ENCODE measurements at regions not wholly inside any gene's neighbourhood (a gene's known extent, or its start where the extent isn't known, plus 50 kb on each side); places are given as distances from the start of the nearest gene placed in this dataset.

DNA sequence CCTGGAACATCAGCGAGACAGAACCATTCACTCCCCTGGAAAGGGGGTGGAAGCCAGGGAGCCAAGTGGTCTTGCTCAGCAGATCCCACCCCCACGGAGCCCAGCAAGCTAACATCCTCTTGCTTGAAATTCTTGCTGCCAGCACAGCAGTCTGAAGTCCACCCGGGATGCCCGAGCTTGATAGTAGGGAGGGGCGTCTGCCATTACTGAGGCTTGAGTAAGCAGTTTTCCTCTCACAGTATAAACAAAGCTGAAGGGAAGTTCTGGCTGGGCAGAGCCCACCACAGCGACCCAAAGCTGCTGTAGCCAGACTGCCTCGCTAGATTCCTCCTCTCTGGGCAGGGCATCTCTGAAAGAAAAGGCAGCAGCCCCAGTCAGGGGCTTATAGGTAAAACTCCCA, 764.8 kb upstream of the LUZP2 start:
- no peak for TF ChIP-seq EZH2 (IDR thresholded peaks at IDR 0.05; ENCODE audit: insufficient read depth, low read length)
- TF ChIP-seq, protein P1, sequence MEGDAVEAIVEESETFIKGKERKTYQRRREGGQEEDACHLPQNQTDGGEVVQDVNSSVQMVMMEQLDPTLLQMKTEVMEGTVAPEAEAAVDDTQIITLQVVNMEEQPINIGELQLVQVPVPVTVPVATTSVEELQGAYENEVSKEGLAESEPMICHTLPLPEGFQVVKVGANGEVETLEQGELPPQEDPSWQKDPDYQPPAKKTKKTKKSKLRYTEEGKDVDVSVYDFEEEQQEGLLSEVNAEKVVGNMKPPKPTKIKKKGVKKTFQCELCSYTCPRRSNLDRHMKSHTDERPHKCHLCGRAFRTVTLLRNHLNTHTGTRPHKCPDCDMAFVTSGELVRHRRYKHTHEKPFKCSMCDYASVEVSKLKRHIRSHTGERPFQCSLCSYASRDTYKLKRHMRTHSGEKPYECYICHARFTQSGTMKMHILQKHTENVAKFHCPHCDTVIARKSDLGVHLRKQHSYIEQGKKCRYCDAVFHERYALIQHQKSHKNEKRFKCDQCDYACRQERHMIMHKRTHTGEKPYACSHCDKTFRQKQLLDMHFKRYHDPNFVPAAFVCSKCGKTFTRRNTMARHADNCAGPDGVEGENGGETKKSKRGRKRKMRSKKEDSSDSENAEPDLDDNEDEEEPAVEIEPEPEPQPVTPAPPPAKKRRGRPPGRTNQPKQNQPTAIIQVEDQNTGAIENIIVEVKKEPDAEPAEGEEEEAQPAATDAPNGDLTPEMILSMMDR (IDR thresholded peaks at IDR 0.05; ENCODE audit: insufficient read depth, low read depth, low read length) = no peak
- peak overlapping the region; percentile 13 for H3K27ac ChIP-seq (ENCODE audit: low read depth, low read length)
- no peak overlapping the region for H3K4me3 Mint-ChIP-seq (ENCODE audit: unreplicated experiment)
- no peaks in the 10 kb centered on the region for H3K9me3 ChIP-seq (ENCODE audit: insufficient read depth, low read depth, low read length)
- DNase-seq (ENCODE audit: low read depth) = peak; percentile 47
- no peaks in the 10 kb centered on the region for H3K79me2 ChIP-seq (ENCODE audit: insufficient read depth, low read length)
- H3K27ac Mint-ChIP-seq (ENCODE audit: unreplicated experiment) = peak overlapping the region; percentile 76
- H3K9me3 Mint-ChIP-seq (ENCODE audit: unreplicated experiment) = peaks cover 14% of the 10 kb centered on the region
- no peaks in the 10 kb centered on the region for H3K27me3 ChIP-seq (ENCODE audit: insufficient read depth, low read length)
- H3K36me3 Mint-ChIP-seq (ENCODE audit: low read depth, unreplicated experiment) = no peaks in the 10 kb centered on the region
- H3K4me2 ChIP-seq (ENCODE audit: low read length) = peak overlapping the region; percentile 59
- no peaks in the 10 kb centered on the region for H3K27me3 Mint-ChIP-seq (ENCODE audit: low read depth, unreplicated experiment)
- FAIRE-seq = no peak
- no peaks in the 10 kb centered on the region for H3K36me3 ChIP-seq (ENCODE audit: insufficient read depth, low read length)
- H3K4me1 ChIP-seq (ENCODE audit: insufficient read depth, low read length) = peaks cover 12% of the 10 kb centered on the region
- peak overlapping the region; percentile 40 for H3K9ac ChIP-seq (ENCODE audit: low read length)
- no peaks in the 10 kb centered on the region for H4K20me1 ChIP-seq (ENCODE audit: insufficient read depth, low read length)
- peaks cover 13% of the 10 kb centered on the region for H3K4me1 Mint-ChIP-seq (ENCODE audit: low read depth, unreplicated experiment)
- no peak overlapping the region for H3K4me3 ChIP-seq (ENCODE audit: insufficient read depth, low read depth, low read length)
- H2AFZ ChIP-seq (ENCODE audit: low read depth, low read length) = peak overlapping the region; percentile 64

DNA sequence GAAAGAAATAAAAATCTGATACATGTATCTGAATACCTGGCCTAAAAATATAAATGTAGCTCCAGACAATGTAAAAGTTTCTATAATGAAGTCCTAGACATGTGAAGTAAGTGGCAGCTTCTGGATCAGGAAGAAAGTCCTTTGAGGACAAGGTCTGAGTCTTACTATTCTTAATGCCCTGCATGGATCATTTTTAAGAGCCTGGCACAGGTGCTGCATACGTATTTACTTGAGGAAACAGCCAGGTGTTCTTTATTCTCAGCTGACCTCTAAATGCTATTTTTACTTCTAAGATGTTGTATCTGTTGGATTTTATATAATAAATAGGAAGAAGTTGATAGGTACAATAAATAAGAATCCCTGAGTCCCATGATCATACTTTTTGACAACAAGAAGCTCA, 750.0 kb upstream of the LUZP2 start:
- no peaks in the 10 kb centered on the region for H3K4me1 Mint-ChIP-seq (ENCODE audit: low read depth, unreplicated experiment)
- TF ChIP-seq, protein P1 (IDR thresholded peaks at IDR 0.05; ENCODE audit: insufficient read depth, low read depth, low read length) = no peak
- no peak for TF ChIP-seq EZH2 (IDR thresholded peaks at IDR 0.05; ENCODE audit: insufficient read depth, low read length)
- no peaks in the 10 kb centered on the region for H3K9me3 Mint-ChIP-seq (ENCODE audit: unreplicated experiment)
- H3K27me3 Mint-ChIP-seq (ENCODE audit: low read depth, unreplicated experiment) = no peaks in the 10 kb centered on the region
- no peaks in the 10 kb centered on the region for H3K9me3 ChIP-seq (ENCODE audit: insufficient read depth, low read depth, low read length)
- H4K20me1 ChIP-seq (ENCODE audit: insufficient read depth, low read length) = no peaks in the 10 kb centered on the region
- no peak overlapping the region for H3K9ac ChIP-seq (ENCODE audit: low read length)
- H3K36me3 ChIP-seq (ENCODE audit: insufficient read depth, low read length) = no peaks in the 10 kb centered on the region
- H3K79me2 ChIP-seq (ENCODE audit: insufficient read depth, low read length) = no peaks in the 10 kb centered on the region
- no peaks in the 10 kb centered on the region for H3K4me1 ChIP-seq (ENCODE audit: insufficient read depth, low read length)
- FAIRE-seq (no peak), DNase-seq (ENCODE audit: low read depth) (no peak)
- H3K27ac ChIP-seq (ENCODE audit: low read depth, low read length) = no peak overlapping the region
- no peak overlapping the region for H2AFZ ChIP-seq (ENCODE audit: low read depth, low read length)
- no peaks in the 10 kb centered on the region for H3K27me3 ChIP-seq (ENCODE audit: insufficient read depth, low read length)
- no peaks in the 10 kb centered on the region for H3K36me3 Mint-ChIP-seq (ENCODE audit: low read depth, unreplicated experiment)
- no peak overlapping the region for H3K4me3 Mint-ChIP-seq (ENCODE audit: unreplicated experiment)
- H3K4me2 ChIP-seq (ENCODE audit: low read length) = no peak overlapping the region
- H3K27ac Mint-ChIP-seq (ENCODE audit: unreplicated experiment) = no peak overlapping the region
- H3K4me3 ChIP-seq (ENCODE audit: insufficient read depth, low read depth, low read length) = no peak overlapping the region

DNA sequence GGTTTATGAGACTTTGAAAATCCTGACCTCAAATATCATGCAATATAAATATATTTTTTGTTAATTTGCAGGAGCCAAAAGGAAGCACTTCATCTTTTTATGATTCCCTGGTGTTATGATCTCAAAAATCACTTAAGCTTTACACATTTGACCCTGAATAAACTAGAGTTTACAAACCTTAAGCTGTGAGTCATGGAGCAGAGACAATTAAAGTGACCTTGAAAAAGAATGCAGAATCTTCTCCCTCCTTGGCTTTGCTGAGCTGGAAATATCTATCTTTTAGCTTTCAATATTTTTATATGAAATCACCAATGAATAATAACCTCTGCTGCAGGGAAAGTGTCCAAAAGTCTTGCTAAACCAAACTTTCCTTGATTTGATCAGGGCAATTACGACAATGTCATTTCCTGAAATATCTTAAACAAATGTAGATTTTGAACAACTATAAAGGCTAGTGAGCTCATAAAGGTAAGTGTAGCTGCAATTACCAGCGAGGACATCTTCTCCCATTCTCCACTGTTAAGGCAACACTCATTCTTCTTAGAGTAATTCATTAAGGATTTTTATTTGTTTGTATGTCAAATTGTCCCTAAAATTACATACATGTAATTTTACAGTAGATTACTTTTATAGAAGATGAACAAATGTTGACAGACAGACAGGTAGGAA, 747.0 kb upstream of the LUZP2 start:
- no peaks in the 10 kb centered on the region for H3K36me3 Mint-ChIP-seq (ENCODE audit: low read depth, unreplicated experiment)
- Histone ChIP-seq H3K4me3 (ENCODE audit: insufficient read depth, low read depth, low read length) (no peak overlapping the region), H3K9me3 (ENCODE audit: insufficient read depth, low read depth, low read length) (no peaks in the 10 kb centered on the region), H3K4me1 (ENCODE audit: insufficient read depth, low read length) (no peaks in the 10 kb centered on the region), H3K9ac (ENCODE audit: low read length) (no peak overlapping the region), H4K20me1 (ENCODE audit: insufficient read depth, low read length) (no peaks in the 10 kb centered on the region), H3K79me2 (ENCODE audit: insufficient read depth, low read length) (no peaks in the 10 kb centered on the region), H3K36me3 (ENCODE audit: insufficient read depth, low read length) (no peaks in the 10 kb centered on the region), H3K27me3 (ENCODE audit: insufficient read depth, low read length) (no peaks in the 10 kb centered on the region), H3K4me2 (ENCODE audit: low read length) (no peak overlapping the region), H3K27ac (ENCODE audit: low read depth, low read length) (no peak overlapping the region), H2AFZ (ENCODE audit: low read depth, low read length) (no peak overlapping the region)
- no peaks in the 10 kb centered on the region for H3K27me3 Mint-ChIP-seq (ENCODE audit: low read depth, unreplicated experiment)
- DNase-seq (ENCODE audit: low read depth) (no peak), FAIRE-seq (peak; percentile 17)
- no peak overlapping the region for H3K4me3 Mint-ChIP-seq (ENCODE audit: unreplicated experiment)
- H3K4me1 Mint-ChIP-seq (ENCODE audit: low read depth, unreplicated experiment) = no peaks in the 10 kb centered on the region
- H3K9me3 Mint-ChIP-seq (ENCODE audit: unreplicated experiment) = no peaks in the 10 kb centered on the region
- H3K27ac Mint-ChIP-seq (ENCODE audit: unreplicated experiment) = no peak overlapping the region
- TF ChIP-seq, protein P1 (IDR thresholded peaks at IDR 0.05; ENCODE audit: insufficient read depth, low read depth, low read length) = no peak
- no peak for TF ChIP-seq EZH2 (IDR thresholded peaks at IDR 0.05; ENCODE audit: insufficient read depth, low read length)
